HCT116 (cell line): ENCODE measurements at regions not wholly inside any gene's neighbourhood (a gene's known extent, or its start where the extent isn't known, plus 50 kb on each side); places are given as distances from the start of the nearest gene placed in this dataset.

ENCODE experiments used
- ATAC-seq: fragments of 200-7000 bp; cut with Tn5 transposase; 2 replicates; pipeline ENCODE4 v1.9.1; 2020; ENCODE audit warnings: mild to moderate bottlenecking, moderate library complexity
- BruUV-seq: library from RNA; stranded (reverse); fragments of 400-500 nt; replicated peaks from 2 replicates; lab custom pipeline; 2021; lab: Mats Ljungman, UMichigan
- CTCF ChIA-PET: fragments of 300-600 bp; sonication (Branson Sonifier 250); formaldehyde crosslinking; loops from one replicate; lab custom pipeline; 2021; ENCODE audit warnings: antibody characterized with exemption; lab: Charles Lee
- POLR2A ChIA-PET: fragments of 300-600, 350-600 bp; sonication (Branson Sonifier 250); formaldehyde crosslinking; loops from one replicate; lab custom pipeline; 2021; ENCODE audit warnings: antibody characterized with exemption; lab: Charles Lee
- RAD21 ChIA-PET, 2 experiments: fragments of 300-600 bp; sonication (Branson Sonifier 250); formaldehyde crosslinking; loops; one replicate each; lab custom pipeline; 2023; ENCODE audit warnings: low total read pairs in 2 of 2; ENCODE audit not compliant: uncharacterized antibody in 2 of 2, unreplicated experiment in 2 of 2, low non-redundant PET in 1 of 2; lab: Charles Lee
- DNase-seq: peaks from one replicate; pipeline ENCODE4 v3.0.0-alpha.2; 2010; ENCODE audit warnings: low read depth, low spot score
- H2AFZ ChIP-seq: fragments of 200-600 bp; shearing (Covaris generic), sonication (generic); 2 replicates; pipeline ENCODE4 v1.6.1; 2017; ENCODE audit warnings: low read depth, mixed run types, mixed read lengths, antibody characterized with exemption, low read length; ENCODE audit not compliant: poor library complexity, severe bottlenecking
- H3K27ac ChIP-seq: 2 replicates; pipeline ENCODE4 v1.5.1; 2012; ENCODE audit warnings: low read depth, low read length
- H3K27me3 ChIP-seq: fragments of 200-600 bp; sonication (generic); 2 replicates; pipeline ENCODE4 v1.6.1; 2016; ENCODE audit warnings: mixed run types, low read length, mixed read lengths; ENCODE audit not compliant: insufficient read depth
- H3K36me3 ChIP-seq, 2 experiments: fragments of 200-500 bp in 1 of 2; fragments of 200-600 bp in 1 of 2; sonication (Bioruptor generic) in 1 of 2; sonication (generic) in 1 of 2; 2 replicates each; pipeline versions ENCODE4 v1.5.1 to v1.6.1; 2014 to 2016; ENCODE audit warnings: low read length in 2 of 2, inconsistent platforms in 1 of 2, mixed read lengths in 1 of 2, mixed run types in 1 of 2; ENCODE audit not compliant: insufficient read depth in 2 of 2, control insufficient read depth in 1 of 2
- H3K4me1 ChIP-seq, 2 experiments: fragments of 200-600 bp in 1 of 2; sonication (generic) in 1 of 2; 2 replicates each; pipeline versions ENCODE4 v1.5.1 to v1.6.1; 2012 to 2017; ENCODE audit warnings: low read length in 2 of 2, inconsistent platforms in 1 of 2, mild to moderate bottlenecking in 1 of 2, mixed read lengths in 1 of 2, mixed run types in 1 of 2, moderate library complexity in 1 of 2; ENCODE audit not compliant: insufficient read depth in 2 of 2, control insufficient read depth in 1 of 2
- H3K4me2 ChIP-seq: fragments of 200-600 bp; sonication (generic); 2 replicates; pipeline ENCODE4 v1.6.1; 2017; ENCODE audit warnings: mixed run types, low read length, mixed read lengths
- H3K4me3 ChIP-seq, 2 experiments: fragments of 200-600 bp in 1 of 2; sonication (generic) in 1 of 2; replicated peaks in 1 of 2; 2 replicates each; pipeline ENCODE4 v1.5.1; 2011 to 2016; ENCODE audit warnings: low read length in 2 of 2, control low read depth in 1 of 2, low read depth in 1 of 2, mild to moderate bottlenecking in 1 of 2, mixed read lengths in 1 of 2, mixed run types in 1 of 2
- H3K79me2 ChIP-seq: fragments of 200-600 bp; sonication (generic); 2 replicates; pipeline ENCODE4 v1.6.1; 2017; ENCODE audit warnings: mild to moderate bottlenecking, mixed run types, low read length, moderate library complexity, mixed read lengths; ENCODE audit not compliant: insufficient read depth
- H3K9ac ChIP-seq: fragments of 200-600 bp; sonication (generic); 2 replicates; pipeline ENCODE4 v1.6.1; 2016; ENCODE audit warnings: low read length, mixed read lengths
- H3K9me2 ChIP-seq: fragments of 200-600 bp; sonication (generic), shearing (Covaris generic); 2 replicates; pipeline ENCODE4 v1.6.1; 2017; ENCODE audit warnings: mixed run types, mild to moderate bottlenecking, moderate library complexity; ENCODE audit not compliant: insufficient read depth
- H3K9me3 ChIP-seq, 2 experiments: fragments of 200-500 bp in 1 of 2; fragments of 200-600 bp in 1 of 2; sonication (Bioruptor generic) in 1 of 2; sonication (generic) in 1 of 2; 2 replicates each; pipeline ENCODE4 v1.6.1; 2014 to 2017; ENCODE audit warnings: low read length in 2 of 2, mixed read lengths in 2 of 2, inconsistent platforms in 1 of 2, low read depth in 1 of 2, mild to moderate bottlenecking in 1 of 2, mixed run types in 1 of 2, moderate library complexity in 1 of 2; ENCODE audit not compliant: control insufficient read depth in 1 of 2, insufficient read depth in 1 of 2
- H4K20me1 ChIP-seq: fragments of 200-600 bp; sonication (generic), shearing (Covaris generic); 2 replicates; pipeline ENCODE4 v1.6.1; 2017; ENCODE audit warnings: mixed run types, mild to moderate bottlenecking, moderate library complexity; ENCODE audit not compliant: insufficient read depth
- ATF3 ChIP-seq: IDR thresholded peaks from 2 replicates; pipeline ENCODE4 v1.6.1; 2012
- CBX3 ChIP-seq: IDR thresholded peaks from 2 replicates; pipeline ENCODE4 v1.6.1; 2012; ENCODE audit warnings: low read depth
- CEBPB ChIP-seq: IDR thresholded peaks from 2 replicates; pipeline ENCODE4 v1.6.1; 2012; ENCODE audit warnings: low read depth
- CTCF ChIP-seq, 3 experiments: fragments of 200-600 bp in 1 of 3; sonication (generic) in 1 of 3; IDR thresholded peaks in 2 of 3; conservative IDR thresholded peaks in 1 of 3; 2 replicates each; pipeline ENCODE4 v1.5.1; 2012 to 2017; ENCODE audit warnings: low read depth in 2 of 3, low read length in 2 of 3, antibody characterized with exemption in 1 of 3, borderline replicate concordance in 1 of 3, control low read depth in 1 of 3, mild to moderate bottlenecking in 1 of 3, mixed read lengths in 1 of 3, mixed run types in 1 of 3, moderate library complexity in 1 of 3; ENCODE audit not compliant: insufficient read depth in 1 of 3
- ELF1 ChIP-seq: IDR thresholded peaks from 2 replicates; pipeline ENCODE4 v1.6.1; 2012; ENCODE audit warnings: low read depth, borderline replicate concordance
- EZH2 ChIP-seq: fragments of 200-600 bp; sonication (generic); IDR thresholded peaks from 2 replicates; pipeline ENCODE4 v1.6.1; 2017; ENCODE audit warnings: antibody characterized with exemption, mixed run types
- EZH2phosphoT487 ChIP-seq: fragments of 200-600 bp; IDR thresholded peaks from 2 replicates; pipeline ENCODE4 v1.6.1; 2018; ENCODE audit warnings: antibody characterized with exemption, borderline replicate concordance
- POLR2A ChIP-seq: IDR thresholded peaks from 2 replicates; pipeline ENCODE4 v1.7.0; 2011; ENCODE audit warnings: borderline replicate concordance; ENCODE audit not compliant: insufficient read depth, insufficient read length; ENCODE audit errors: extremely low read depth
- REST ChIP-seq: IDR thresholded peaks from 2 replicates; pipeline ENCODE4 v1.6.1; 2012; ENCODE audit warnings: low read depth
- SIN3A ChIP-seq: IDR thresholded peaks from 2 replicates; pipeline ENCODE4 v1.6.1; 2012; ENCODE audit warnings: low read depth
- SRF ChIP-seq: IDR thresholded peaks from 2 replicates; pipeline ENCODE4 v1.6.1; 2012; ENCODE audit warnings: low read depth
- TCF7L2 ChIP-seq: IDR thresholded peaks from 2 replicates; pipeline ENCODE4 v1.7.0; 2011; ENCODE audit warnings: borderline replicate concordance, inconsistent platforms; ENCODE audit not compliant: insufficient read depth, insufficient read length; ENCODE audit errors: extremely low read depth
- YY1 ChIP-seq: IDR thresholded peaks from 2 replicates; pipeline ENCODE4 v1.6.1; 2011; ENCODE audit warnings: low read length, low read depth, moderate library complexity, mild to moderate bottlenecking; ENCODE audit not compliant: insufficient replicate concordance; ENCODE audit errors: extremely low read depth
- ZFX ChIP-seq: fragments of 450-650 bp; IDR thresholded peaks from 2 replicates; pipeline ENCODE4 v1.6.1; 2017
- ZNF274 ChIP-seq: fragments of 200-500 bp; sonication (Bioruptor generic); IDR thresholded peaks from 2 replicates; pipeline ENCODE4 v1.6.1; 2014; ENCODE audit warnings: mild to moderate bottlenecking, low read depth, low read length, inconsistent platforms
- intact Hi-C: fragments of 100-400 bp; cut with micrococcal nuclease; formaldehyde crosslinking; loops from 2 replicates; pipeline ENCODE4 v1.10.0; 2022

- ChIA-PET CTCF (interaction anchor here (0.6 kb wide), 1 partner anchor 881 kb away, joined by 3 read pairs; no protein-coding TSS in a partner anchor), POLR2A (no interaction called here), RAD21 (no interaction called here)
- H3K4me3 ChIP-seq, result no peak overlapping the region
- no peaks in the 10 kb centered on the region for H3K79me2 ChIP-seq
- H3K4me2 ChIP-seq, result no peak overlapping the region
- TF ChIP-seq YY1 (no peak), EZH2phosphoT487 (no peak), ZNF274 (no peak), CBX3 (no peak), POLR2A (no peak), CTCF (IDR thresholded peaks at IDR 0.05 in 2 of 3, conservative IDR thresholded peaks at IDR 0.05 in 1 of 3; ENCODE audit: borderline replicate concordance in 1 of 3, insufficient read depth in 1 of 3, low read depth in 2 of 3, low read length in 2 of 3) (no peak), SIN3A (no peak), ATF3 (no peak), EZH2 (no peak), TCF7L2 (no peak), CEBPB (no peak), ZFX (no peak), SRF (no peak), ELF1 (no peak), REST (no peak)
- no peaks in the 10 kb centered on the region for H3K4me1 ChIP-seq
- no peaks in the 10 kb centered on the region for H3K9me2 ChIP-seq
- H3K9me3 ChIP-seq, result no peaks in the 10 kb centered on the region
- H3K27me3 ChIP-seq, result peaks cover 32% of the 10 kb centered on the region
- H3K36me3 ChIP-seq, result no peaks in the 10 kb centered on the region
- no peak for ATAC-seq
- BruUV-seq, result no TSS peak
- no peak overlapping the region for H3K27ac ChIP-seq
- no peak overlapping the region for H3K9ac ChIP-seq
- intact Hi-C loops, result loop anchor here (5.0 to 10.0 kb wide), 2 partner anchors 431 to 828 kb away; no protein-coding TSS in a partner anchor
- no peak for DNase-seq
- no peaks in the 10 kb centered on the region for H4K20me1 ChIP-seq
- H2AFZ ChIP-seq, result no peak overlapping the region
Measured at GRCh38 chr1:36606641-36607262, 124.0 kb upstream of the CSF3R start.
